ENCODE measurements at regions not wholly inside any gene's neighbourhood (a gene's known extent, or its start where the extent isn't known, plus 50 kb on each side); places are given as distances from the start of the nearest gene placed in this dataset.
"Not testable (repeated sequence)": the region's sequence is repeated elsewhere in the genome, so short reads cannot be mapped to it uniquely, and the experiment has no call there.

- intact Hi-C loops (cut with DNase I) = not testable (repeated sequence)
- peak in 2 of 10 donors; percentile 47 to 84 for DNase-seq
Observed at GRCh38 chr16:29265255-29265853, 141.2 kb downstream of the NPIPB11 start.

GRCh38 chr16:29264080-29264837, 142.3 kb downstream of the NPIPB11 start:
- intact Hi-C loops (cut with DNase I) = not testable (repeated sequence)
- DNase-seq = peak in 1 of 10 donors; percentile 64

- intact Hi-C loops (cut with DNase I) = not testable (repeated sequence)
- peak in 1 of 10 donors; percentile 32 for DNase-seq
Observed at GRCh38 chr16:29262725-29263124, 143.8 kb downstream of the NPIPB11 start.

GRCh38 chr16:29261427-29262248, 144.9 kb downstream of the NPIPB11 start:
- DNase-seq = peak in 1 of 10 donors; percentile 52
- intact Hi-C loops (cut with DNase I) = not testable (repeated sequence)

GRCh38 chr16:29260683-29261426, 145.7 kb downstream of the NPIPB11 start:
- intact Hi-C loops (cut with DNase I) = not testable (repeated sequence)

GRCh38 chr16:29259635-29260457, 146.7 kb downstream of the NPIPB11 start:
- intact Hi-C loops (cut with DNase I) = not testable (repeated sequence)
- DNase-seq = peak in 1 of 10 donors; percentile 46

More at GRCh38 chr16:29260683-29261426, 145.7 kb downstream of the NPIPB11 start:
- DNase-seq = peak in 1 of 10 donors; percentile 77

- intact Hi-C loops (cut with DNase I) = not testable (repeated sequence)
- DNase-seq = peak in 1 of 10 donors; percentile 66
Observed at GRCh38 chr16:29258946-29259634, 147.4 kb downstream of the NPIPB11 start.

GRCh38 chr16:29257419-29258336, 148.8 kb downstream of the NPIPB11 start:
- intact Hi-C loops (cut with DNase I) = not testable (repeated sequence)
- peak in 2 of 10 donors; percentile 28 to 51 for DNase-seq

- intact Hi-C loops (cut with DNase I) = no loop called here
- peak in 1 of 10 donors; percentile 70 for DNase-seq
Observed at GRCh38 chr16:29256501-29256981, 150.0 kb downstream of the NPIPB11 start.

- intact Hi-C loops (cut with DNase I) = not testable (repeated sequence)
- DNase-seq = peak in 1 of 10 donors; percentile 43
Observed at GRCh38 chr16:29255957-29256356, 150.6 kb downstream of the NPIPB11 start.

- intact Hi-C loops (cut with DNase I) = not testable (repeated sequence)
- DNase-seq = peak in 1 of 10 donors; percentile 35
Observed at GRCh38 chr16:29255496-29255796, 151.1 kb downstream of the NPIPB11 start.

GRCh38 chr16:29254676-29255495, 151.6 kb downstream of the NPIPB11 start:
- intact Hi-C loops (cut with DNase I) = no loop called here
- DNase-seq = peak in 1 of 10 donors; percentile 71

GRCh38 chr16:29253716-29254590, 152.6 kb downstream of the NPIPB11 start:
- intact Hi-C loops (cut with DNase I) = not testable (repeated sequence)
- peak in 1 of 10 donors; percentile 70 for DNase-seq

- intact Hi-C loops (cut with DNase I) = not testable (repeated sequence)
- DNase-seq = peak in 1 of 10 donors; percentile 32
Observed at GRCh38 chr16:29253066-29253590, 153.4 kb downstream of the NPIPB11 start.

- peak in 1 of 10 donors; percentile 57 for DNase-seq
- intact Hi-C loops (cut with DNase I) = not testable (repeated sequence)
Observed at GRCh38 chr16:29252311-29252710, 154.2 kb downstream of the NPIPB11 start.

Data from posterior cingulate gyrus (tissue), 11 donors.